Keratinocyte (primary cell): ENCODE measurements at regions not wholly inside any gene's neighbourhood (a gene's known extent, or its start where the extent isn't known, plus 50 kb on each side); places are given as distances from the start of the nearest gene placed in this dataset.

Source experiments
- DNase-seq: peaks from one replicate; pipeline ENCODE4 v3.0.0-alpha.2; 2011; ENCODE audit warnings: low read depth, missing footprints, low spot score
- FAIRE-seq: peaks from 2 replicates; lab custom pipeline; 2011; peaks lifted over from hg19 to GRCh38; lab: Jason Lieb, UNC
- H2AFZ ChIP-seq: 2 replicates; pipeline ENCODE4 v1.6.0; 2012; ENCODE audit warnings: low read length, control low read depth, inconsistent platforms; ENCODE audit not compliant: control insufficient read depth
- H3K27ac ChIP-seq: 2 replicates; pipeline ENCODE4 v1.5.1; 2011; ENCODE audit warnings: low read length; ENCODE audit not compliant: control insufficient read depth, insufficient read depth
- H3K27me3 ChIP-seq: 3 replicates; pipeline ENCODE4 v1.6.0; 2011; ENCODE audit warnings: low read length; ENCODE audit not compliant: control insufficient read depth, insufficient read depth; ENCODE audit errors: extremely low read depth
- H3K36me3 ChIP-seq, 2 experiments: 2 replicates in 1 of 2; 3 replicates in 1 of 2; pipeline ENCODE4 v1.5.1; 2011; ENCODE audit warnings: low read length in 2 of 2, mild to moderate bottlenecking in 1 of 2; ENCODE audit not compliant: control insufficient read depth in 2 of 2, insufficient read depth in 2 of 2; ENCODE audit errors: extremely low read depth in 1 of 2
- H3K4me1 ChIP-seq: 3 replicates; pipeline ENCODE4 v1.5.1; 2011; ENCODE audit warnings: low read length; ENCODE audit not compliant: control insufficient read depth, insufficient read depth; ENCODE audit errors: extremely low read depth
- H3K4me2 ChIP-seq: 3 replicates; pipeline ENCODE4 v1.6.0; 2011; ENCODE audit warnings: low read depth, low read length; ENCODE audit not compliant: control insufficient read depth, insufficient read depth; ENCODE audit errors: extremely low read depth
- H3K4me3 ChIP-seq, 3 experiments: fragments of 200-600 bp in 1 of 3; sonication (generic) in 1 of 3; 2 replicates in 2 of 3; 3 replicates in 1 of 3; pipeline ENCODE4 v1.5.1; 2011 to 2016; ENCODE audit warnings: low read length in 3 of 3, mild to moderate bottlenecking in 3 of 3, control low read depth in 2 of 3, inconsistent platforms in 1 of 3, low read depth in 1 of 3, mixed read lengths in 1 of 3, mixed run types in 1 of 3, moderate library complexity in 1 of 3; ENCODE audit not compliant: control insufficient read depth in 2 of 3, insufficient read depth in 2 of 3; ENCODE audit errors: extremely low read depth in 1 of 3
- H3K79me2 ChIP-seq: 2 replicates; pipeline ENCODE4 v1.6.0; 2012; ENCODE audit warnings: low read length; ENCODE audit not compliant: control insufficient read depth, insufficient read depth
- H3K9ac ChIP-seq: 3 replicates; pipeline ENCODE4 v1.6.0; 2011; ENCODE audit warnings: low read length; ENCODE audit not compliant: control insufficient read depth, insufficient read depth; ENCODE audit errors: extremely low read depth
- H3K9me1 ChIP-seq: 3 replicates; pipeline ENCODE4 v1.6.0; 2011; ENCODE audit warnings: low read length; ENCODE audit not compliant: control insufficient read depth, insufficient read depth; ENCODE audit errors: extremely low read depth
- H3K9me3 ChIP-seq: 2 replicates; pipeline ENCODE4 v1.5.1; 2012; ENCODE audit warnings: low read depth, low read length; ENCODE audit not compliant: control insufficient read depth
- H4K20me1 ChIP-seq: 3 replicates; pipeline ENCODE4 v1.6.0; 2011; ENCODE audit warnings: low read length; ENCODE audit not compliant: control insufficient read depth, insufficient read depth; ENCODE audit errors: extremely low read depth
- EZH2 ChIP-seq: IDR thresholded peaks from one replicate; pipeline ENCODE4 v1.6.1; 2012; ENCODE audit warnings: inconsistent platforms, mild to moderate bottlenecking, low read length, moderate library complexity
- dilution Hi-C: fragments of 300-500 bp; cut with MboI; formaldehyde crosslinking; loops from one replicate; pipeline ENCODE4 v1.7.0; 2020; ENCODE audit warnings: low sequenced_read_pairs; ENCODE audit not compliant: extremely low pct_ligation_motif_present
- TF ChIP-seq, protein P1 (sequence below), 3 experiments: IDR thresholded peaks in 1 of 3; conservative IDR thresholded peaks in 1 of 3; optimal IDR thresholded peaks in 1 of 3; 2 replicates in 2 of 3; 3 replicates in 1 of 3; pipeline versions ENCODE3 to v1.5.1; 2011; ENCODE audit warnings: low read length in 3 of 3, mild to moderate bottlenecking in 3 of 3, moderate library complexity in 2 of 3, control low read depth in 1 of 3, inconsistent platforms in 1 of 3; ENCODE audit not compliant: insufficient read depth in 2 of 3; ENCODE audit errors: extremely low read depth in 1 of 3

DNA sequence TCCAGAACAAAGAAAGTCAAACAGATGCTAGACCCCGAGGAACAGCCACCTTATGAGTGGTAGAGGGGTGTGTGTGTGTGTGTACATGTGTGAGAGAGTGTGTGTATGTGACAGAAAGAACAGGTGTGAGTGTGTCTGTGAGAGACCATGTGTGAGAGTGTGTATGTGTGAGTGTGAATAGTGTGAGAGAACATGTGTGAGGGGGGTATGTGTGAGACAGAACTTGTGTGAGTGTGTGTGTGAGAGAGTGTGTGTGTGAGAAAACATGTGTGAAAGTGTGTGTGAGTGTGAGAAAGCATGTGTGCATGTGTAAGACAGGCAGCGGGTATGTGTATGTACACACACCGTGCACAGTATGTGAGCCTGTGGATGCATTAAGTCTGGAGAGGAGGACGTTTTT is 214.3 kb downstream of the SP3 start:
- H3K4me2 ChIP-seq = no peak overlapping the region
- no peaks in the 10 kb centered on the region for H4K20me1 ChIP-seq
- DNase-seq (no peak), FAIRE-seq (no peak)
- dilution Hi-C loops = no loop called here
- H2AFZ ChIP-seq = no peak overlapping the region
- H3K9me1 ChIP-seq = no peaks in the 10 kb centered on the region
- no peak overlapping the region for H3K4me3 ChIP-seq
- no peaks in the 10 kb centered on the region for H3K27me3 ChIP-seq
- no peaks in the 10 kb centered on the region for H3K4me1 ChIP-seq
- H3K27ac ChIP-seq = no peak overlapping the region
- H3K36me3 ChIP-seq = no peaks in the 10 kb centered on the region
- TF ChIP-seq EZH2 = no peak
- TF ChIP-seq, protein P1, sequence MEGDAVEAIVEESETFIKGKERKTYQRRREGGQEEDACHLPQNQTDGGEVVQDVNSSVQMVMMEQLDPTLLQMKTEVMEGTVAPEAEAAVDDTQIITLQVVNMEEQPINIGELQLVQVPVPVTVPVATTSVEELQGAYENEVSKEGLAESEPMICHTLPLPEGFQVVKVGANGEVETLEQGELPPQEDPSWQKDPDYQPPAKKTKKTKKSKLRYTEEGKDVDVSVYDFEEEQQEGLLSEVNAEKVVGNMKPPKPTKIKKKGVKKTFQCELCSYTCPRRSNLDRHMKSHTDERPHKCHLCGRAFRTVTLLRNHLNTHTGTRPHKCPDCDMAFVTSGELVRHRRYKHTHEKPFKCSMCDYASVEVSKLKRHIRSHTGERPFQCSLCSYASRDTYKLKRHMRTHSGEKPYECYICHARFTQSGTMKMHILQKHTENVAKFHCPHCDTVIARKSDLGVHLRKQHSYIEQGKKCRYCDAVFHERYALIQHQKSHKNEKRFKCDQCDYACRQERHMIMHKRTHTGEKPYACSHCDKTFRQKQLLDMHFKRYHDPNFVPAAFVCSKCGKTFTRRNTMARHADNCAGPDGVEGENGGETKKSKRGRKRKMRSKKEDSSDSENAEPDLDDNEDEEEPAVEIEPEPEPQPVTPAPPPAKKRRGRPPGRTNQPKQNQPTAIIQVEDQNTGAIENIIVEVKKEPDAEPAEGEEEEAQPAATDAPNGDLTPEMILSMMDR (optimal IDR thresholded peaks at IDR 0.05 in 1 of 3, IDR thresholded peaks at IDR 0.05 in 1 of 3, conservative IDR thresholded peaks at IDR 0.05 in 1 of 3; ENCODE audit: extremely low read depth in 1 of 3, insufficient read depth in 2 of 3, low read length in 3 of 3) = no peak
- H3K79me2 ChIP-seq = no peaks in the 10 kb centered on the region
- no peaks in the 10 kb centered on the region for H3K9me3 ChIP-seq
- no peak overlapping the region for H3K9ac ChIP-seq

DNA sequence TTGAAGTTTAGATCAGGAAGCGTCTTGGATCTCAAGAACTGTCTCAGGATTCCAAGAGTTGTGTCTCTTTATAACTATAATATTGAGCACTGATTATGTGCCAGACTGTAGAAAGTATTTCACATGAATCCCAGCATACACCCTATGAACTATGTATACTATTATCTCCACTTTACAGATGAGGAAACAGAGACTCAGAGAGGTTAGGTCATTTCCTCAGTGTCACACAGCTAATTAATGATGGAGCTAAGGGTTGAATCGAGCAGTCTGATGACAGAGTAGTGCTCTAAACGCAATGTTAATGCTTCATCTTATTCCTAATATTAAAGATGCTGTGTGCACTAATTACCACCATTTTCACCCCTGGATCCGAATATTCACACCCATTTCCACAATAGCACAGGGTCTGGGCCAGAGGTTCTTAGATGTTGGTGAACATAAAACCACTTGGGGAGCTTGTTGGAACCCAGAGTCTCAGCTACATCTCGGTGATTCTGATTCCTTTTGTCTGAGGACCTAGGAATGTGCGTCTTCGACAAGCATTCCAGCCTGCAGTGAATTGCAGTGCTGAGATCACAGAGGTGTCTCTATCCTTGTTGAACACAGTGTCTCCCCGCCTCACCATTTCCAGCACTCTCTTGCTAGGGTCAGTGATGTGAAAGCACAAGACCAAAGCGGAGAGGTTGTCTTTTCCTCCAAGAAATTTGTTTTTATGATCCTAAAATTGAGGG is 213.8 kb downstream of the SP3 start:
- H3K4me2 ChIP-seq = no peak overlapping the region
- no peak overlapping the region for H3K9ac ChIP-seq
- no peaks in the 10 kb centered on the region for H3K79me2 ChIP-seq
- no peaks in the 10 kb centered on the region for H3K4me1 ChIP-seq
- FAIRE-seq (no peak), DNase-seq (no peak)
- no peak overlapping the region for H3K27ac ChIP-seq
- H3K36me3 ChIP-seq = no peaks in the 10 kb centered on the region
- no peaks in the 10 kb centered on the region for H3K27me3 ChIP-seq
- H3K9me3 ChIP-seq = no peaks in the 10 kb centered on the region
- no peak overlapping the region for H3K4me3 ChIP-seq
- TF ChIP-seq, protein P1 (optimal IDR thresholded peaks at IDR 0.05 in 1 of 3, IDR thresholded peaks at IDR 0.05 in 1 of 3, conservative IDR thresholded peaks at IDR 0.05 in 1 of 3; ENCODE audit: extremely low read depth in 1 of 3, insufficient read depth in 2 of 3, low read length in 3 of 3) = no peak
- TF ChIP-seq EZH2 = no peak
- H2AFZ ChIP-seq = no peak overlapping the region
- dilution Hi-C loops = no loop called here
- H3K9me1 ChIP-seq = no peaks in the 10 kb centered on the region
- no peaks in the 10 kb centered on the region for H4K20me1 ChIP-seq
